ENCODE measurements at regions not wholly inside any gene's neighbourhood (a gene's known extent, or its start where the extent isn't known, plus 50 kb on each side); places are given as distances from the start of the nearest gene placed in this dataset.

DNA sequence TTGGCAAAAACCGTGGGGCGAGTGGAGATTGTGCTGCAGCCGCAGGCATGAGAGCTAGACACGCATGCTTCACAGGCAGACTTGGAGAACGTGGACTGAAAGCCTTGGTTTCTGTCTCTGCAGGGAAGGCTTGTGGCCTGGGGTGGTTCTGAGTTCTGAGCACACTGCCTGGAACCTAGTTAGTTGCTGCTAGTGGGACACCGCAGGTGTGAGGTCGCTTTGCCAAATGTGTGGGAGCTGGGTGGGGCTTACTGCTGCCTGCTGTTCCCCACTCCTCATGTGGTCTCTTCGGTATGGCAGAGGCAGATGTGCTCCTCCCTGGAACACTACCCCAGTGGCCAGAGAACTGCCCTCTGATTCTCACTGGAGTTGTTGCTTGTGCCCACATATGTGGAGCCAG, 484.0 kb downstream of the MMUT start:
- TF ChIP-seq YY1 (IDR thresholded peaks at IDR 0.05; ENCODE audit: insufficient read depth, insufficient read length) (no peak), ZNF274 (IDR thresholded peaks at IDR 0.05; ENCODE audit: low read depth, low read length) (no peak)

Data from NT2/D1 (cell line).